CD4-positive, CD25-positive, alpha-beta regulatory T cell (primary cell): ENCODE measurements at regions not wholly inside any gene's neighbourhood (a gene's known extent, or its start where the extent isn't known, plus 50 kb on each side); places are given as distances from the start of the nearest gene placed in this dataset.
"Not testable (repeated sequence)": the region's sequence is repeated elsewhere in the genome, so short reads cannot be mapped to it uniquely, and the experiment has no call there.

Experiments used
- ATAC-seq, 2 donors: fragments of 150-1000 bp; cut with Tn5 transposase; one replicate each; pipeline ENCODE4 v1.10.0; 2021; ENCODE audit warnings: low read depth in 2 of 2, moderate number of reproducible peaks in 2 of 2, moderate library complexity in 1 of 2
- DNase-seq, 3 donors: peaks; one replicate each; pipeline versions ENCODE4 v3.0.0 to v3.0.0-alpha.2; 2012 to 2022; ENCODE audit warnings: mixed read lengths in 1 of 3
- H3K27ac ChIP-seq: one replicate; pipeline ENCODE4 v1.7.0; 2013; ENCODE audit warnings: mild to moderate bottlenecking, low read length; ENCODE audit not compliant: insufficient read depth, poor library complexity, severe bottlenecking
- H3K27me3 ChIP-seq: one replicate; pipeline ENCODE4 v1.7.0; 2013; ENCODE audit warnings: low read length; ENCODE audit not compliant: control insufficient read depth, insufficient read depth
- H3K36me3 ChIP-seq: one replicate; pipeline ENCODE4 v1.7.0; 2013; ENCODE audit warnings: mild to moderate bottlenecking, low read length, moderate library complexity; ENCODE audit not compliant: control insufficient read depth, insufficient read depth
- H3K4me1 ChIP-seq: 2 replicates; pipeline ENCODE4 v1.7.0; 2013; ENCODE audit warnings: mild to moderate bottlenecking, low read length; ENCODE audit not compliant: insufficient read depth, control insufficient read depth, poor library complexity, severe bottlenecking
- H3K4me3 ChIP-seq: one replicate; pipeline ENCODE4 v1.7.0; 2013; ENCODE audit warnings: low read depth, mild to moderate bottlenecking, low read length, moderate library complexity
- H3K9me3 ChIP-seq, 2 experiments: 1 replicate in 1 of 2; 2 replicates in 1 of 2; pipeline ENCODE4 v1.7.0; 2013; ENCODE audit warnings: low read length in 2 of 2, mild to moderate bottlenecking in 1 of 2, moderate library complexity in 1 of 2; ENCODE audit not compliant: control insufficient read depth in 2 of 2
- H3K27ac Mint-ChIP-seq, 3 donors: one replicate each; pipeline ENCODE4 v1.8.0; 2020 to 2022; ENCODE audit warnings: mild to moderate bottlenecking in 3 of 3, mixed read lengths in 3 of 3, moderate library complexity in 2 of 3
- H3K27me3 Mint-ChIP-seq: one replicate; pipeline ENCODE4 v1.8.0; 2022; ENCODE audit warnings: mild to moderate bottlenecking, mixed read lengths
- H3K36me3 Mint-ChIP-seq: one replicate; pipeline ENCODE4 v1.8.0; 2020; ENCODE audit warnings: mixed read lengths
- H3K4me1 Mint-ChIP-seq, 4 donors: one replicate each; pipeline ENCODE4 v1.8.0; 2020 to 2022; ENCODE audit warnings: mixed read lengths in 4 of 4, mild to moderate bottlenecking in 1 of 4
- H3K4me3 Mint-ChIP-seq, 4 donors: one replicate each; pipeline ENCODE4 v1.8.0; 2020 to 2022; ENCODE audit warnings: mild to moderate bottlenecking in 4 of 4, mixed read lengths in 4 of 4, moderate library complexity in 3 of 4
- H3K9me3 Mint-ChIP-seq, 7 donors: one replicate each; pipeline ENCODE4 v1.8.0; 2020 to 2022; ENCODE audit warnings: mixed read lengths in 7 of 7, mild to moderate bottlenecking in 3 of 7, moderate library complexity in 2 of 7

DNA sequence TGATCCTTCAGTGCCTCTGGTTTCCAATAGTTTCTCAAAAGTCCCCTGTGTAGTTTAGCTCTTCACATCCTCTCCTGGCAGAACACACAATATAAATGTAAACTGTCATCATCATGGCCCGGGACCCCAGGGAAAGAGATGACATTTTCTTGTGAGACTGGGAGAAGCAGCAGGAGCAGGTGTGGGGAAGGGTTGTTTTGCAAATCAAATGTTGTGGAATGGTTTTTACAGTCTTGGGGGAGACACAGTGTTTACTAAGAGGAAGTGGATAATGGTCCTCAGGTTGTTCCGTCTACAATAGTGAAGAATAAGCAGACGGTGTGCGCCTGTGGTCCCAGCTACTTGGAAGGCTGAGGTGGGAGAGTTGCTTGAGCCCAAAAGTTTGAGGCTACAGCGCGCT lies 159.1 kb downstream of the SEC23IP start:
- H3K27me3 Mint-ChIP-seq, result peaks cover 17% of the 10 kb centered on the region
- no peaks in the 10 kb centered on the region for H3K36me3 Mint-ChIP-seq
- no peak overlapping the region for H3K4me3 ChIP-seq
- H3K4me1 Mint-ChIP-seq, result no peaks in the 10 kb centered on the region
- H3K4me1 ChIP-seq, result no peaks in the 10 kb centered on the region
- peaks cover 2% of the 10 kb centered on the region for H3K27me3 ChIP-seq
- H3K36me3 ChIP-seq, result no peaks in the 10 kb centered on the region
- H3K9me3 ChIP-seq, result no peaks in the 10 kb centered on the region
- ATAC-seq, result no peak
- no peak overlapping the region for H3K27ac Mint-ChIP-seq
- no peak for DNase-seq
- no peak overlapping the region for H3K4me3 Mint-ChIP-seq
- no peak overlapping the region for H3K27ac ChIP-seq
- H3K9me3 Mint-ChIP-seq, result peaks cover 0 to 4% (median 0%) of the 10 kb centered on the region in 7 donors

DNA sequence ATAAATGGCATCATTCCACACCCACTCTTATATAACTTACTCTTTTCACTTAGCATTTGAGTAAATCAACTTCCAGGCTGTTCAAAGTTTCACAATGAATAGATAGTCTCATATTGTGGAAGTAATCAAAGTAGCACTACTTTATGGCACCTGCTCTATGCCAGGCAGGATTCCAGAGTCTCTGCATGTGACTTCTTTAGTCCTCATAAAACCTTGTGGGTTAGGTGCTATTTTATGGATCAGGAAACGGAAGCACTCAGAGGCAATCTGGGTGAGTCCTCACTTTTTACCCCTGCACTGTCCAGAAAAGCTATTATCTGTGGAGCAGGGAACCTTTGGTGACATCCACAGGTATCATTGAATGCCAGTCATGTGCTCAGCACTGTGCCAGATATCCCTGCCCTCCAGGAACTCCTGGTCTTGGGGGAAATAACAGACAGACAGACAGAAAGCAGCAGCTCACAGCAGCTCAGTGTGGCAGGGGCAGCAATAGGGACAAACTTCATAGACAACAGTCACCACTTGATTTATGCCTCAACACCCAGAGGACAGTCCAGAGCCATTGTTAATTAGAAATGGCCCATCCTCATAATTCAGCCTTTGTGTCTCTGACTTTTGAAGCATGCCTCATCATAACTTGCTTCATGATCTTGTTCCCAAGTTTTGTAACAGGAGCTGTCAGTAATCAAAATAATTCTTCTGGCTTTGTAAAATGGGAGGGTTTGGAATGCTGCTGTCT lies 160.6 kb downstream of the SEC23IP start:
- no peak for ATAC-seq
- Histone ChIP-seq H3K4me1 (no peaks in the 10 kb centered on the region), H3K36me3 (no peaks in the 10 kb centered on the region), H3K4me3 (no peak overlapping the region), H3K9me3 (no peaks in the 10 kb centered on the region), H3K27ac (no peak overlapping the region), H3K27me3 (peaks cover 2% of the 10 kb centered on the region)
- no peaks in the 10 kb centered on the region for H3K4me1 Mint-ChIP-seq
- no peak overlapping the region for H3K27ac Mint-ChIP-seq
- peaks cover 19% of the 10 kb centered on the region for H3K27me3 Mint-ChIP-seq
- no peak overlapping the region for H3K4me3 Mint-ChIP-seq
- peaks cover 0 to 4% (median 0%) of the 10 kb centered on the region in 7 donors for H3K9me3 Mint-ChIP-seq
- H3K36me3 Mint-ChIP-seq, result no peaks in the 10 kb centered on the region
- DNase-seq, result no peak

DNA sequence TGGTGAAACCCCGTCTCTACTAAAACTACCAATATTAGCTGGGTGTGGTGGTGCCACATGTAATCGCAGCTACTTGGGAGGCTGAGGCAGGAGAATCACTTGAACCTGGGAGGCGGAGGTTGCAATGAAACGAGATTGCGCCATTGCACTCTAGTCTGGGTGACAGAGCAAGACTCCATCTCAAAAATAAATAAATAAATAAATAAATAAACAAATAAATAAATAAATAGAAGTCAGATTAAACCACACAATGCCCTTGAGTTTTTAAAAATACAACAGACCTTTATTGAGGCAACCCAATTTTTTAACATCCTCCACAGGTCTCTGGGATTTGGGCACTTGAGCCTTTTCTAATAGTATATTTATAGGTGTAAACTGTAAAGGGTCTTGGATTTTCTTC lies 167.3 kb downstream of the SEC23IP start:
- H3K36me3 ChIP-seq, H3K36me3 Mint-ChIP-seq, H3K4me1 Mint-ChIP-seq, H3K9me3 ChIP-seq, H3K27ac Mint-ChIP-seq, H3K27ac ChIP-seq, H3K9me3 Mint-ChIP-seq, ATAC-seq, DNase-seq, H3K4me1 ChIP-seq, H3K4me3 ChIP-seq, H3K27me3 ChIP-seq, H3K4me3 Mint-ChIP-seq: not testable (repeated sequence)
- H3K27me3 Mint-ChIP-seq, result peaks cover 22% of the 10 kb centered on the region

DNA sequence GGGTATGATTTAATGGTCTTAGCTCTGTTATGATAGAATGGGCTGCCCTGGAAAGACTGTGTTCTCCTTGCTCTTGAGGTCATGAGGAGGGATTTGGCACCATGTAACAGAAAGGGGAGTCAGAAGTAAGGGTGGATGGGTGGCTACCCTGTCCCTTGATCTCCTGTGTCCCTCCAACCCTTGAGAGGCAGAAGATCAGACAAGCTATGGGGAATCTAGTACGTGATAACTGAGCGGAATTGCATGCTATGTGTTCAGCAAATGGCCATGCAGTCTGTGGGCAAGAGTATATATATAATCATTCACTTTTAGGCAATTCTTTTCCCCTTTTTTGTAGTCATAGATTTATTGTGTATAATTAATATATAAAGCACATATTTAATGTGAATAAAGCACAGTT lies 174.9 kb downstream of the SEC23IP start:
- no peaks in the 10 kb centered on the region for H3K4me1 Mint-ChIP-seq
- DNase-seq, result no peak
- peaks cover 19% of the 10 kb centered on the region for H3K27me3 Mint-ChIP-seq

DNA sequence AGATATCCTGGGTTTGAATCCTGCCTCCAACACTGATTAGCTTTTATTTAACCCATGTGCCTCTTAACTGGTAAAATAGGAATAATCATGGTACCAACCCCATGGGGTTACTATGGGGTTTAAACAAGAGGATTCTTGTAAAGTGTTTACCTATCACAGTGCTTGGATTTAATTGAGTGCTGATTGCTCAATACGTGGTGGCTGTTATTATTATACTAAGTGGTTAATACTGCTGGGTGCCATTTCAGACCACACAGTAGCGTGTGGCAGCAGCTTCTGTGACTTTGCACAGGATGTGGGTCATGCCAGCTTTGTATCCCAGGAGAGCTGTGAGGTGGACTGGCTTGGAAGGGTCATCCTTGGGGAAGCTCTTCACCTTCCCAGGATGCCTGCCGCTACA lies 177.2 kb downstream of the SEC23IP start:
- Mint-ChIP-seq H3K36me3 (peaks cover 4% of the 10 kb centered on the region), H3K27ac (no peak overlapping the region), H3K9me3 (peaks cover 0 to 15% (median 4%) of the 10 kb centered on the region in 7 donors), H3K4me1 (no peaks in the 10 kb centered on the region), H3K27me3 (peaks cover 21% of the 10 kb centered on the region), H3K4me3 (no peak overlapping the region)
- Histone ChIP-seq H3K36me3 (no peaks in the 10 kb centered on the region), H3K27me3 (peaks cover 1% of the 10 kb centered on the region), H3K4me3 (no peak overlapping the region), H3K4me1 (no peaks in the 10 kb centered on the region), H3K27ac (no peak overlapping the region), H3K9me3 (no peaks in the 10 kb centered on the region)
- no peak for DNase-seq
- ATAC-seq, result no peak

More for the DNA sequence above, 174.9 kb downstream of the SEC23IP start:
- ATAC-seq, result no peak
- no peaks in the 10 kb centered on the region for H3K9me3 ChIP-seq
- H3K27ac ChIP-seq, result no peak overlapping the region
- H3K27me3 ChIP-seq, result peaks cover 1% of the 10 kb centered on the region
- no peak overlapping the region for H3K4me3 ChIP-seq
- Mint-ChIP-seq H3K27ac (no peak overlapping the region), H3K9me3 (peaks cover 0 to 11% (median 5%) of the 10 kb centered on the region in 7 donors), H3K36me3 (peaks cover 4% of the 10 kb centered on the region), H3K4me3 (no peak overlapping the region)
- no peaks in the 10 kb centered on the region for H3K4me1 ChIP-seq
- no peaks in the 10 kb centered on the region for H3K36me3 ChIP-seq

DNA sequence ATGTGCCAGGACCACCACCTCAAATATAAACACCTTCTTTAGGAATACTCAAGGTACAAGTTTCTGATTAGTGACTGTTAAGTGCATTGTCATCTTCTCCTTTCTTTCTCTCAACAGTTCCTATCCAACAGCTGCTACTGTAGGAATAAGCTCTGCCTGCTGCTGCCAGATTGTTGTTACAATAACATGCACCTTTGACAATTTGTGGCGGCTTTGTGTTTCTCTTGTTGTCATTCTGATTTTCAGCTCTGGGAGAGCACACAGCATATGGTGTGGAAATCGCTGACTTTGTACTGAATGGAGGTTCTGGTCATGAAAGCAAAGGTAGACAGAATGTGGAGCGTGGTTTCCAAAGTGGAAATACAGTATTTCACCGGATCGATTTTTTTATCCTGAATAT lies 182.8 kb downstream of the SEC23IP start:
- Histone ChIP-seq H3K36me3 (no peaks in the 10 kb centered on the region), H3K27me3 (peaks cover 1% of the 10 kb centered on the region), H3K4me3 (no peak overlapping the region), H3K9me3 (no peaks in the 10 kb centered on the region), H3K27ac (no peak overlapping the region), H3K4me1 (no peaks in the 10 kb centered on the region)
- H3K9me3 Mint-ChIP-seq, result peaks cover 0 to 9% (median 1%) of the 10 kb centered on the region in 7 donors
- H3K27me3 Mint-ChIP-seq, result peaks cover 24% of the 10 kb centered on the region
- H3K4me3 Mint-ChIP-seq, result no peak overlapping the region
- peaks cover 0 to 4% (median 0%) of the 10 kb centered on the region in 4 donors for H3K4me1 Mint-ChIP-seq
- ATAC-seq (no peak), DNase-seq (no peak)
- H3K36me3 Mint-ChIP-seq, result no peaks in the 10 kb centered on the region
- no peak overlapping the region for H3K27ac Mint-ChIP-seq

DNA sequence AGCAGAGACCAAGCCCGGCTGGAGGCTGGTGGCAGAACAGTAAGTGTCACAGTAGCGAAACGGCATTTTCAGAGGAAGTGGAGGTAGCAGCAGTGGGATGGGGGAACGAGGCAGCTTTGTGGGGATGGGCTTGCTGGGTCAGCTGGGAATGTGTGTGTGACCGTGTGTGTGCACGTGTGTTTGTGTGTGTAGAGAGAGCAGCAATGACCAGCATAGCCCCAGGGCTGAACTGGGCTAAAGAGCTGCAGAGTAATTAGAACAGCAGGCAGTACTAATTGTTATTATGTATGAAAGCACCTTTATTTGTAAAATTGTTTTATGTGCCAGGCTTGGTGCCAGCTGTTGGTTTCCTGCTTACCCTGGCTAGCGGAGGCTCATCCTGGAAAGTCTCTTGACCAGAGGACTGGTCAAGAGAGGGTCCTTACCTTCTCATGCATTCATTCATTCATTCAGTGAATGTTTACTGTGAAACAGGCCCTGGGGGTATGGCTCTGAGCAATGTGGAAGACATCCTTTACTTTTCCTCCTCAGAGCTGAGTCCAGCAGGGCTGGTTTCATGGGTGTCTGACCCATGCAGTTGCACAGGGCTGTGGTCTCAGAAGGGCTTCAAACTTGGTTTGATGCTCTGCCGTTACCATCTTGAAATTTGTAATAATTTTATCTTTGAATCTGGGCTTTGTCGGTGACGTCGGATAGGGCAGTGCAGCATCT lies 184.6 kb downstream of the SEC23IP start:
- no peak overlapping the region for H3K4me3 ChIP-seq
- H3K27ac Mint-ChIP-seq, result no peak overlapping the region
- H3K9me3 ChIP-seq, result no peaks in the 10 kb centered on the region
- ATAC-seq (no peak), DNase-seq (no peak)
- H3K36me3 ChIP-seq, result no peaks in the 10 kb centered on the region
- H3K27me3 ChIP-seq, result peaks cover 1% of the 10 kb centered on the region
- peaks cover 28% of the 10 kb centered on the region for H3K27me3 Mint-ChIP-seq
- H3K4me3 Mint-ChIP-seq, result no peak overlapping the region
- H3K36me3 Mint-ChIP-seq, result no peaks in the 10 kb centered on the region
- no peaks in the 10 kb centered on the region for H3K4me1 ChIP-seq
- no peak overlapping the region for H3K27ac ChIP-seq
- H3K9me3 Mint-ChIP-seq, result peaks cover 0 to 8% (median 1%) of the 10 kb centered on the region in 7 donors
- H3K4me1 Mint-ChIP-seq, result peaks cover 0 to 4% (median 0%) of the 10 kb centered on the region in 4 donors
